ENCODE measurements at regions not wholly inside any gene's neighbourhood (a gene's known extent, or its start where the extent isn't known, plus 50 kb on each side); places are given as distances from the start of the nearest gene placed in this dataset.
"Not testable (repeated sequence)": the region's sequence is repeated elsewhere in the genome, so short reads cannot be mapped to it uniquely, and the experiment has no call there.

GRCh38 chr6:91221072-91221720, 634.3 kb upstream of the MAP3K7 start:
- Histone ChIP-seq H3K27ac (ENCODE audit: low read depth, low read length) (no peak overlapping the region), H3K9ac (ENCODE audit: low read depth in 1 of 3, low read length in 3 of 3) (no peak overlapping the region), H3K9me3 (ENCODE audit: control insufficient read depth in 3 of 3, low read length in 3 of 3) (no peaks in the 10 kb centered on the region), H3K4me3 (ENCODE audit: low read length in 3 of 3) (no peak overlapping the region), H3K4me1 (ENCODE audit: control insufficient read depth in 3 of 3, insufficient read depth in 3 of 3, low read length in 3 of 3) (no peaks in the 10 kb centered on the region), H3K27me3 (ENCODE audit: control insufficient read depth in 3 of 3, insufficient read depth in 3 of 3, low read length in 3 of 3) (no peaks in the 10 kb centered on the region), H3K36me3 (ENCODE audit: control insufficient read depth in 3 of 3, insufficient read depth in 3 of 3, low read length in 3 of 3) (no peaks in the 10 kb centered on the region)

- no peaks in the 10 kb centered on the region for H3K4me1 ChIP-seq (ENCODE audit: control insufficient read depth in 3 of 3, insufficient read depth in 3 of 3, low read length in 3 of 3)
- no peak overlapping the region for H3K9ac ChIP-seq (ENCODE audit: low read depth in 1 of 3, low read length in 3 of 3)
- H3K9me3 ChIP-seq (ENCODE audit: control insufficient read depth in 3 of 3, low read length in 3 of 3): peaks cover 0 to 2% (median 0%) of the 10 kb centered on the region in 3 donors
- H3K36me3 ChIP-seq (ENCODE audit: control insufficient read depth in 3 of 3, insufficient read depth in 3 of 3, low read length in 3 of 3): no peaks in the 10 kb centered on the region
- H3K4me3 ChIP-seq (ENCODE audit: low read length in 3 of 3): no peak overlapping the region
- no peak overlapping the region for H3K27ac ChIP-seq (ENCODE audit: low read depth, low read length)
- no peaks in the 10 kb centered on the region for H3K27me3 ChIP-seq (ENCODE audit: control insufficient read depth in 3 of 3, insufficient read depth in 3 of 3, low read length in 3 of 3)
These were observed 626.5 kb upstream of the MAP3K7 start for GRCh38 chr6:91213229-91213901.

GRCh38 chr6:91198588-91199255, 611.9 kb upstream of the MAP3K7 start:
- Histone ChIP-seq H3K4me3 (ENCODE audit: low read length in 3 of 3) (no peak overlapping the region), H3K9ac (ENCODE audit: low read depth in 1 of 3, low read length in 3 of 3) (no peak overlapping the region), H3K4me1 (ENCODE audit: control insufficient read depth in 3 of 3, insufficient read depth in 3 of 3, low read length in 3 of 3) (no peaks in the 10 kb centered on the region), H3K9me3 (ENCODE audit: control insufficient read depth in 3 of 3, low read length in 3 of 3) (no peaks in the 10 kb centered on the region), H3K27ac (ENCODE audit: low read depth, low read length) (no peak overlapping the region), H3K27me3 (ENCODE audit: control insufficient read depth in 3 of 3, insufficient read depth in 3 of 3, low read length in 3 of 3) (no peaks in the 10 kb centered on the region), H3K36me3 (ENCODE audit: control insufficient read depth in 3 of 3, insufficient read depth in 3 of 3, low read length in 3 of 3) (no peaks in the 10 kb centered on the region)

GRCh38 chr6:91196729-91197128, 609.9 kb upstream of the MAP3K7 start:
- H3K36me3 ChIP-seq (ENCODE audit: control insufficient read depth in 3 of 3, insufficient read depth in 3 of 3, low read length in 3 of 3): no peaks in the 10 kb centered on the region
- no peaks in the 10 kb centered on the region for H3K9me3 ChIP-seq (ENCODE audit: control insufficient read depth in 3 of 3, low read length in 3 of 3)
- no peaks in the 10 kb centered on the region for H3K4me1 ChIP-seq (ENCODE audit: control insufficient read depth in 3 of 3, insufficient read depth in 3 of 3, low read length in 3 of 3)
- H3K4me3 ChIP-seq (ENCODE audit: low read length in 3 of 3): no peak overlapping the region
- no peaks in the 10 kb centered on the region for H3K27me3 ChIP-seq (ENCODE audit: control insufficient read depth in 3 of 3, insufficient read depth in 3 of 3, low read length in 3 of 3)
- no peak overlapping the region for H3K27ac ChIP-seq (ENCODE audit: low read depth, low read length)
- no peak overlapping the region for H3K9ac ChIP-seq (ENCODE audit: low read depth in 1 of 3, low read length in 3 of 3)

DNA sequence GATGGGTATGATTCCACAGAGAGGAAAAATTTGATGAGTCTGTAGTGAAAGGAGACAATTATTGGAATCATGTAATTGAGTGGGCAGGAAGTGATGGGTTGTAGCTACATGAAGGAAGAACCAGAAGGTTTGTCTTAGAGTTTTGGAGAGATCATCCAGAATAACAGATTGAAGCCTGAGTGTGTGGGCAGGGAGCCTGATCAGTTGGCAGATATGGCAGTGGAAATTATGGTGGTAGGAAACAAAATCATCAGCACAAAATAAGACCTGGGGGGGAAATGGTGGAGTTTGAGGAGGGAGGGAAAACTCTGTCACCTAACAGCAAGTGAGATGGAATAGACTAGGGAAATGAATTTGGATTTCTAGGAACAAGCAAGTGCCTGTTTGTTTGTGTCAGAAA, 606.6 kb upstream of the MAP3K7 start:
- H3K9me3 ChIP-seq (ENCODE audit: control insufficient read depth in 3 of 3, low read length in 3 of 3): no peaks in the 10 kb centered on the region
- no peak overlapping the region for H3K4me3 ChIP-seq (ENCODE audit: low read length in 3 of 3)
- H3K4me1 ChIP-seq (ENCODE audit: control insufficient read depth in 3 of 3, insufficient read depth in 3 of 3, low read length in 3 of 3): no peaks in the 10 kb centered on the region
- H3K27me3 ChIP-seq (ENCODE audit: control insufficient read depth in 3 of 3, insufficient read depth in 3 of 3, low read length in 3 of 3): no peaks in the 10 kb centered on the region
- H3K36me3 ChIP-seq (ENCODE audit: control insufficient read depth in 3 of 3, insufficient read depth in 3 of 3, low read length in 3 of 3): no peaks in the 10 kb centered on the region
- no peak overlapping the region for H3K27ac ChIP-seq (ENCODE audit: low read depth, low read length)
- no peak overlapping the region for H3K9ac ChIP-seq (ENCODE audit: low read depth in 1 of 3, low read length in 3 of 3)

DNA sequence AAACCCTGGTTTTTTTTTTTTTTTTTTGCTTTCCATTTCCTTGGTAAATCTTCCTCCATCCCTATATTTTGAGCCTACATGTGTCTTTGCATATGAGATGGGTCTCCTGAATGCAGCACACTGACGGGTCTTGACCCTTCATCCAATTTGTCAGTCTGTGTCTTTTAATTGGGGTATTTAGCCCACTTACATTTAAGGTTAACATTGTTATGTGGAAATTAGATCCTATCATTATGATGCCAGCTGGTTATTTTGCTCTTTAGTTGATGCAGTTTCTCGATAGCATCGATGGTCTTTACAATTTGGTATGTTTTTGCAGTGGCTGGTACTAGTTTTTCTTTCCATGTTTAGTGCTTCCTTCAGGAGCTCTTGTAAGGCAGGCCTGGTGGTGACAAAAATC, 603.2 kb upstream of the MAP3K7 start:
- not testable (repeated sequence) for H3K27me3 ChIP-seq (ENCODE audit: control insufficient read depth in 3 of 3, insufficient read depth in 3 of 3, low read length in 3 of 3); H3K27ac ChIP-seq (ENCODE audit: low read depth, low read length); H3K4me3 ChIP-seq (ENCODE audit: low read length in 3 of 3); H3K4me1 ChIP-seq (ENCODE audit: control insufficient read depth in 3 of 3, insufficient read depth in 3 of 3, low read length in 3 of 3); H3K9me3 ChIP-seq (ENCODE audit: control insufficient read depth in 3 of 3, low read length in 3 of 3); H3K9ac ChIP-seq (ENCODE audit: low read depth in 1 of 3, low read length in 3 of 3); H3K36me3 ChIP-seq (ENCODE audit: control insufficient read depth in 3 of 3, insufficient read depth in 3 of 3, low read length in 3 of 3)

GRCh38 chr6:91185072-91185471, 598.2 kb upstream of the MAP3K7 start:
- H3K9ac ChIP-seq (ENCODE audit: low read depth in 1 of 3, low read length in 3 of 3): no peak overlapping the region

GRCh38 chr6:91181416-91181815, 594.5 kb upstream of the MAP3K7 start:
- Histone ChIP-seq H3K36me3 (ENCODE audit: control insufficient read depth in 3 of 3, insufficient read depth in 3 of 3, low read length in 3 of 3) (no peaks in the 10 kb centered on the region), H3K4me1 (ENCODE audit: control insufficient read depth in 3 of 3, insufficient read depth in 3 of 3, low read length in 3 of 3) (no peaks in the 10 kb centered on the region), H3K27ac (ENCODE audit: low read depth, low read length) (no peak overlapping the region), H3K9me3 (ENCODE audit: control insufficient read depth in 3 of 3, low read length in 3 of 3) (no peaks in the 10 kb centered on the region), H3K9ac (ENCODE audit: low read depth in 1 of 3, low read length in 3 of 3) (no peak overlapping the region), H3K27me3 (ENCODE audit: control insufficient read depth in 3 of 3, insufficient read depth in 3 of 3, low read length in 3 of 3) (no peaks in the 10 kb centered on the region), H3K4me3 (ENCODE audit: low read length in 3 of 3) (no peak overlapping the region)

More at GRCh38 chr6:91185072-91185471, 598.2 kb upstream of the MAP3K7 start:
- Histone ChIP-seq H3K4me1 (ENCODE audit: control insufficient read depth in 3 of 3, insufficient read depth in 3 of 3, low read length in 3 of 3) (no peaks in the 10 kb centered on the region), H3K9me3 (ENCODE audit: control insufficient read depth in 3 of 3, low read length in 3 of 3) (no peaks in the 10 kb centered on the region), H3K36me3 (ENCODE audit: control insufficient read depth in 3 of 3, insufficient read depth in 3 of 3, low read length in 3 of 3) (no peaks in the 10 kb centered on the region), H3K27me3 (ENCODE audit: control insufficient read depth in 3 of 3, insufficient read depth in 3 of 3, low read length in 3 of 3) (no peaks in the 10 kb centered on the region), H3K27ac (ENCODE audit: low read depth, low read length) (no peak overlapping the region), H3K4me3 (ENCODE audit: low read length in 3 of 3) (no peak overlapping the region)

DNA sequence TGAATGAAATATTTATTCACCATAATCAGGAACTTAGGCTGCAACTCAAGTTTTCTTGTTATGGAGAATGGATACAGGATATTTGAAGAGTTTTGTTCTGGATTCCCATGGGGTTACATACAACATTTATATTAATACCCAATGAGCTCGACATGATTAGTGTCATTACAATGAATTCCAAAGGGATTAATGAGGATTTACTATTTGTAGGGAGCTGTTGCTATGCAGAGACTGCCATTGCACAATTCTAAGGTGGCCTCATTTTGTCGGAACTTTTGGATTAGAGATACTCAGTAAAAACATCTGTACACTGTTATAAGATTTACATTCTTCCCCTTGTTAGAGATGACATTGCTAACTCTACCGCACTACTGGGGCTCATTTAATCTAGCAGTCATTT, 586.8 kb upstream of the MAP3K7 start:
- no peaks in the 10 kb centered on the region for H3K9me3 ChIP-seq (ENCODE audit: control insufficient read depth in 3 of 3, low read length in 3 of 3)
- no peaks in the 10 kb centered on the region for H3K36me3 ChIP-seq (ENCODE audit: control insufficient read depth in 3 of 3, insufficient read depth in 3 of 3, low read length in 3 of 3)
- H3K4me1 ChIP-seq (ENCODE audit: control insufficient read depth in 3 of 3, insufficient read depth in 3 of 3, low read length in 3 of 3): no peaks in the 10 kb centered on the region
- H3K9ac ChIP-seq (ENCODE audit: low read depth in 1 of 3, low read length in 3 of 3): no peak overlapping the region
- no peaks in the 10 kb centered on the region for H3K27me3 ChIP-seq (ENCODE audit: control insufficient read depth in 3 of 3, insufficient read depth in 3 of 3, low read length in 3 of 3)
- H3K4me3 ChIP-seq (ENCODE audit: low read length in 3 of 3): no peak overlapping the region
- no peak overlapping the region for H3K27ac ChIP-seq (ENCODE audit: low read depth, low read length)

- Histone ChIP-seq H3K9ac (ENCODE audit: low read depth in 1 of 3, low read length in 3 of 3) (no peak overlapping the region), H3K4me1 (ENCODE audit: control insufficient read depth in 3 of 3, insufficient read depth in 3 of 3, low read length in 3 of 3) (no peaks in the 10 kb centered on the region), H3K36me3 (ENCODE audit: control insufficient read depth in 3 of 3, insufficient read depth in 3 of 3, low read length in 3 of 3) (no peaks in the 10 kb centered on the region), H3K4me3 (ENCODE audit: low read length in 3 of 3) (no peak overlapping the region), H3K27me3 (ENCODE audit: control insufficient read depth in 3 of 3, insufficient read depth in 3 of 3, low read length in 3 of 3) (no peaks in the 10 kb centered on the region), H3K9me3 (ENCODE audit: control insufficient read depth in 3 of 3, low read length in 3 of 3) (no peaks in the 10 kb centered on the region), H3K27ac (ENCODE audit: low read depth, low read length) (no peak overlapping the region)
These were observed 586.3 kb upstream of the MAP3K7 start for GRCh38 chr6:91173186-91173585.

Measured in skeletal muscle tissue (tissue), 3 donors.